PFSK-1 (cell line): ENCODE measurements at regions not wholly inside any gene's neighbourhood (a gene's known extent, or its start where the extent isn't known, plus 50 kb on each side); places are given as distances from the start of the nearest gene placed in this dataset.

ENCODE experiments used
- FOXP2 ChIP-seq: optimal IDR thresholded peaks from 2 replicates; pipeline ENCODE3; 2011; ENCODE audit warnings: borderline replicate concordance, control low read depth, inconsistent platforms; ENCODE audit not compliant: insufficient read depth; ENCODE audit errors: extremely low read length, extremely low read depth
- POLR2AphosphoS5 ChIP-seq: IDR thresholded peaks from 2 replicates; pipeline ENCODE4 v1.6.1; 2012; ENCODE audit warnings: low read depth, mild to moderate bottlenecking, control low read depth, low read length, moderate library complexity
- SIN3A ChIP-seq: IDR thresholded peaks from 2 replicates; pipeline ENCODE4 v1.6.1; 2012; ENCODE audit warnings: mild to moderate bottlenecking, low read length, moderate library complexity, borderline replicate concordance; ENCODE audit not compliant: insufficient read depth
- TAF1 ChIP-seq: IDR thresholded peaks from 2 replicates; pipeline ENCODE4 v1.6.1; 2012; ENCODE audit warnings: low read length, control low read depth, borderline replicate concordance; ENCODE audit not compliant: insufficient read depth
- TF ChIP-seq, protein P1 (sequence below), 2 experiments: IDR thresholded peaks; 2 replicates each; pipeline versions ENCODE4 v1.6.1 to v1.8.0; 2011 to 2012; ENCODE audit warnings: low read depth in 2 of 2, low read length in 2 of 2, control low read depth in 1 of 2, inconsistent platforms in 1 of 2, mild to moderate bottlenecking in 1 of 2, moderate library complexity in 1 of 2; ENCODE audit not compliant: insufficient read depth in 1 of 2

- TF ChIP-seq TAF1: no peak
- TF ChIP-seq, protein P1, sequence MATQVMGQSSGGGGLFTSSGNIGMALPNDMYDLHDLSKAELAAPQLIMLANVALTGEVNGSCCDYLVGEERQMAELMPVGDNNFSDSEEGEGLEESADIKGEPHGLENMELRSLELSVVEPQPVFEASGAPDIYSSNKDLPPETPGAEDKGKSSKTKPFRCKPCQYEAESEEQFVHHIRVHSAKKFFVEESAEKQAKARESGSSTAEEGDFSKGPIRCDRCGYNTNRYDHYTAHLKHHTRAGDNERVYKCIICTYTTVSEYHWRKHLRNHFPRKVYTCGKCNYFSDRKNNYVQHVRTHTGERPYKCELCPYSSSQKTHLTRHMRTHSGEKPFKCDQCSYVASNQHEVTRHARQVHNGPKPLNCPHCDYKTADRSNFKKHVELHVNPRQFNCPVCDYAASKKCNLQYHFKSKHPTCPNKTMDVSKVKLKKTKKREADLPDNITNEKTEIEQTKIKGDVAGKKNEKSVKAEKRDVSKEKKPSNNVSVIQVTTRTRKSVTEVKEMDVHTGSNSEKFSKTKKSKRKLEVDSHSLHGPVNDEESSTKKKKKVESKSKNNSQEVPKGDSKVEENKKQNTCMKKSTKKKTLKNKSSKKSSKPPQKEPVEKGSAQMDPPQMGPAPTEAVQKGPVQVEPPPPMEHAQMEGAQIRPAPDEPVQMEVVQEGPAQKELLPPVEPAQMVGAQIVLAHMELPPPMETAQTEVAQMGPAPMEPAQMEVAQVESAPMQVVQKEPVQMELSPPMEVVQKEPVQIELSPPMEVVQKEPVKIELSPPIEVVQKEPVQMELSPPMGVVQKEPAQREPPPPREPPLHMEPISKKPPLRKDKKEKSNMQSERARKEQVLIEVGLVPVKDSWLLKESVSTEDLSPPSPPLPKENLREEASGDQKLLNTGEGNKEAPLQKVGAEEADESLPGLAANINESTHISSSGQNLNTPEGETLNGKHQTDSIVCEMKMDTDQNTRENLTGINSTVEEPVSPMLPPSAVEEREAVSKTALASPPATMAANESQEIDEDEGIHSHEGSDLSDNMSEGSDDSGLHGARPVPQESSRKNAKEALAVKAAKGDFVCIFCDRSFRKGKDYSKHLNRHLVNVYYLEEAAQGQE (IDR thresholded peaks at IDR 0.05; ENCODE audit: insufficient read depth in 1 of 2, low read depth in 2 of 2, low read length in 2 of 2): no peak
- TF ChIP-seq FOXP2: no peak
- no peak for TF ChIP-seq SIN3A
- no peak for TF ChIP-seq POLR2AphosphoS5
Observed at GRCh38 chr20:18904624-18905023, 91.0 kb downstream of the SCP2D1 start.

- no peak for TF ChIP-seq POLR2AphosphoS5
- TF ChIP-seq SIN3A: no peak
- TF ChIP-seq, protein P1 (IDR thresholded peaks at IDR 0.05; ENCODE audit: insufficient read depth in 1 of 2, low read depth in 2 of 2, low read length in 2 of 2): no peak
- TF ChIP-seq TAF1: no peak
- TF ChIP-seq FOXP2: no peak
Observed at GRCh38 chr20:18906046-18906445, 92.5 kb downstream of the SCP2D1 start.

- TF ChIP-seq FOXP2: no peak
- no peak for TF ChIP-seq TAF1
- TF ChIP-seq POLR2AphosphoS5: no peak
- TF ChIP-seq, protein P1 (IDR thresholded peaks at IDR 0.05; ENCODE audit: insufficient read depth in 1 of 2, low read depth in 2 of 2, low read length in 2 of 2): no peak
- TF ChIP-seq SIN3A: no peak
Observed at GRCh38 chr20:18907353-18907752, 93.8 kb downstream of the SCP2D1 start.

- no peak for TF ChIP-seq FOXP2
- no peak for TF ChIP-seq TAF1
Observed at GRCh38 chr20:18908109-18908508, 94.5 kb downstream of the SCP2D1 start.

DNA sequence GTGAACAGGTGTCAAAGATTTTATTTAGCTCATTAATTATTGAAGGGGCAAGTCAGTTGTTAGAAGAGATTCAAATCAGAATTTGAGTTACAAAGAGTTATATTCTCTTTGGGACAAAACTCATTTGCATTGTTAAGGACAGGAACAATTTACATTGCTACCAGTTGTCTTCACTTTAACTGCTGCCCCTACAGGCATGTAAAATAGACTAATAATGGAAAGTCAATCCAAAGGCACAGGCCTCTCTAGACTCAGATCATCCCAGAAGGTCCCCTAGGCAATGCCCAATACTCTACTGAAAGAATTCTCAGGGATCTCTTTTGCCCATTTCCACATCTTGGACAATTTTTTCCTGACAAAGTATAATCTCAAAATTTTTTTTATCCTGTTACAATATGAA, 95.7 kb downstream of the SCP2D1 start:
- TF ChIP-seq, protein P1 (IDR thresholded peaks at IDR 0.05; ENCODE audit: insufficient read depth in 1 of 2, low read depth in 2 of 2, low read length in 2 of 2): no peak
- TF ChIP-seq SIN3A: no peak
- no peak for TF ChIP-seq TAF1
- TF ChIP-seq POLR2AphosphoS5: no peak
- TF ChIP-seq FOXP2: no peak
